ENCODE measurements at regions not wholly inside any gene's neighbourhood (a gene's known extent, or its start where the extent isn't known, plus 50 kb on each side); places are given as distances from the start of the nearest gene placed in this dataset.

DNA sequence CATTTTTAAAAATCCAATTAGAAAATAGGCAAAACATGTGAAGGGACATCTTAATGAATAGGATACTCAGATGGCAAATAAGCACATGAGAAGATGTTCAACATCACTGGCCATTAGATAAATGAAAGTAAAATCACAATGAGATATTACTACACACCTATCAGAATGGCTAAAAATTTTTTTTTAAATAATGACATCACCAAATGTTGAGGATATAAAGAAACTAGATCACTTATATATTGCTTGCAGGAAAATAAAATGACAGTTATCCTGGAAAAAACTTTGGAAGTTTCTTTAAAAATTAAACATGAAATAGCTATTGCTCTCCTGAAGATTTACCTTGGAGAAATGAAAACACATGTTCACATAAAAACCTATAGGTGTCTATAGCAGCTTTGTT, 127.8 kb downstream of the ALOX5 start:
- H3K27ac ChIP-seq (ENCODE audit: low read depth), result no peak overlapping the region
- H3K36me3 Mint-ChIP-seq (ENCODE audit: low read depth), result no peaks in the 10 kb centered on the region
- no peak for TF ChIP-seq REST (IDR thresholded peaks at IDR 0.05; ENCODE audit: unreplicated experiment)
- TF ChIP-seq ZNF114 (CRISPR knock-in tag; IDR thresholded peaks at IDR 0.05), result no peak
- TF ChIP-seq NANOG (IDR thresholded peaks at IDR 0.05; ENCODE audit: borderline replicate concordance), result no peak
- TF ChIP-seq ZNF462 (CRISPR knock-in tag; IDR thresholded peaks at IDR 0.05), result no peak
- no peak for TF ChIP-seq STAT1 (IDR thresholded peaks at IDR 0.05; ENCODE audit: unreplicated experiment)
- no peak for TF ChIP-seq EZH2phosphoT487 (IDR thresholded peaks at IDR 0.05; ENCODE audit: unreplicated experiment)
- TF ChIP-seq ZNF331 (CRISPR knock-in tag; IDR thresholded peaks at IDR 0.05; ENCODE audit: low read depth), result no peak
- no peak for TF ChIP-seq EZH2 (IDR thresholded peaks at IDR 0.05; ENCODE audit: low read depth, unreplicated experiment)
- TF ChIP-seq CTCF (conservative IDR thresholded peaks at IDR 0.05; ENCODE audit: low read depth in 2 of 2), result no peak
- no peak for TF ChIP-seq POLR2AphosphoS5 (IDR thresholded peaks at IDR 0.05; ENCODE audit: low read depth)
- no peak for TF ChIP-seq ETS1 (IDR thresholded peaks at IDR 0.05)
- TF ChIP-seq JUNB (IDR thresholded peaks at IDR 0.05; ENCODE audit: unreplicated experiment), result no peak
- no peak for TF ChIP-seq CREB1 (CRISPR knock-in tag; IDR thresholded peaks at IDR 0.05; ENCODE audit: low read depth)

More for the DNA sequence above, 127.8 kb downstream of the ALOX5 start:
- H3K27ac Mint-ChIP-seq, result no peak overlapping the region
- Histone ChIP-seq H2AFZ (no peak overlapping the region), H4K20me1 (replicated peaks; ENCODE audit: insufficient read depth) (no peaks in the 10 kb centered on the region), H3K27me3 (ENCODE audit: insufficient read depth) (no peaks in the 10 kb centered on the region), H3K4me3 (no peak overlapping the region), H3K79me2 (replicated peaks; ENCODE audit: insufficient read depth) (no peaks in the 10 kb centered on the region; the same call in 1 of the 2 replicates), H3F3A (replicated peaks; ENCODE audit: low read depth) (no peaks in the 10 kb centered on the region), H3K4me1 (ENCODE audit: insufficient read depth) (no peaks in the 10 kb centered on the region), H3K36me3 (ENCODE audit: insufficient read depth) (no peaks in the 10 kb centered on the region), H3K4me2 (no peak overlapping the region), H3K9me2 (ENCODE audit: insufficient read depth) (no peaks in the 10 kb centered on the region)
- no peak overlapping the region for H3K4me3 Mint-ChIP-seq
- H3K27me3 Mint-ChIP-seq (ENCODE audit: insufficient read depth, low read depth, poor library complexity), result no peaks in the 10 kb centered on the region
- ATAC-seq (no peak), DNase-seq (ENCODE audit: low spot score) (no peak)
- no peaks in the 10 kb centered on the region for H3K4me1 Mint-ChIP-seq
- H3K9me3 Mint-ChIP-seq, result no peaks in the 10 kb centered on the region
